ENCODE measurements at regions not wholly inside any gene's neighbourhood (a gene's known extent, or its start where the extent isn't known, plus 50 kb on each side); places are given as distances from the start of the nearest gene placed in this dataset.

DNA sequence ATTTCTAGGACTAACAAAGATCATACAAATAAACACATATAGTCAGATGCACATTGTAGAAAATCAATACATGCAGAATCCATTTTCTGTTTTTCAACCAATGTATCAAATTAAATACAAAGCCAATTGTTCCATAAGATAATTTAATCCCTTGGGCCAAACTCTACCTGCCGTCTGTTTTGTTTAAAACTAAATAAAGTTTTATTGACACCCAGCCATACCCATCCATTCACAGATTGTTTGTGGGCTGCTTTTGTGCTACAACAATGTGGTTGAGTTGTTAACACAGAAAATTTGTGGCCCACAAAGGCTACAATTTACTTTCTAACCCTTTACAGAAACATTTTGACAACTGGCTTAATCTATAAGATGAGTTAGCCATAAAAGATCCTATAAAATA lies 484.0 kb upstream of the ID2 start:
- DNase-seq: no peak

DNA sequence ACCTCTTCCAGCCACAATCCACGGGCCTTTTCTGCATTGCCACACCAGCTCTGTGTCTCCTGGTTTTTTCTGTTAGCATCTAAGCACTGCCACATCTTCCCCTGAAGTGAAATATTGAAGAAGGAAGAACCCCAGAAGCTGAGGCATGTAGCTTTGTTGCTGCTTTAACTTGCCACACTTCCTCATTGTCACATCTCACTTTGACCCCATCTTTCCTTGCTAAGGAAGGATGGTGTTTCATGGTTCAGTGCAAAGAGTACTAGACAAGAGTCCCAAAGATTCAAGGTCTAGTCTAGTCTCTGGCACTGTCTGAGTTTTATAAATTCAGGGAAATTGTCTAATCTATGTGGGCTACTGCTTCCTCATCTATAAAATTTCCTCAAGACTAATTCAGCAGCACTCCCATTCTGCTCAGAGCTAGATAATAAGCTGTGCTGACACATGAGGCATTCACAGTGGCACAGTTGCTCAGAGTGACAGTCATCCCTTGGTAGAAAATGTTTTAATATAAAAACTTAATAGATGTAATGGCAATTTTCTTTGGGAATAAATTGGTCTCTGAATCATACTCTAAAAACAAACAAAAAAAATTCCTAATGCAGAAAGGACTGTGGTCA lies 483.0 kb upstream of the ID2 start:
- DNase-seq: no peak

GRCh38 chr2:8202132-8202531 lies 479.7 kb upstream of the ID2 start:
- peak; percentile 91 for DNase-seq

DNA sequence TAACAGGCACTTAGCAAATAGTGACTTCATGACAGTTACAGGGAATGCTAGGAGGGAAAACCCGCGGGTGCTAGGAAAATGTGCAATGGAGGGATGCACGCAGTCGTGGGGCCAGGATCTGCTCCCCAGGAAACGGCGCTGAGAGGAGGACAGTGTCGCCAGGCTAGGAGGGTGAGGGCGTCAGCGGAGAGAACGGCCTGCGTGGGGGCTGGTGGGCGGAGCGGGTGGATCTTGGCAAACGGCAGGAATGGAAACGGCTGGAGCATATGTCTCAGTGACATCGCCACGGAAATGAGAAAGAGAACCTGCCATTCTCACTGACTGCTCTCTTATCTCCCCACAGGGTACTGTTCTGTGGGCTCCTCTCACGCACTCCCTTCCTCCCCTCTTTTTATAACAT lies 478.5 kb upstream of the ID2 start:
- DNase-seq: no peak

- DNase-seq: no peak
Observed at GRCh38 chr2:8204711-8205110, 477.1 kb upstream of the ID2 start.

DNA sequence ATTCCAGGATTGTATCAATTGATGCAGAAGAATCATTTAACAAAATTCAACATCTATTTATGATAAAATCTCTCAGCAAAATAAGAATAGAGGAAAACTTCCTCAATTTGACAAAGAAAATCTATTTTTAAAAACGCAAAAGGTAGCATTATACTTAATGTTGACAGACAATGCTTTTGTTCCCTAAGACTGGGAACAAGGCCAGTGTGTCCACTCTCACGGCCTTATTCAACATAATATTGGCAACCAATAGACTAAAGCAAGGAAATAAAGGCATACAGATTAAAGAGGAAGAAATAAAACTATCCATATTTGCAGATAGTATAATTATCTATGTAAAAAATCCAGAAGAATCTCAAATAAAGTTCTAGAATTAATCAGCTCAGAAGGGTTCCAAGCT lies 472.4 kb upstream of the ID2 start:
- no peak for DNase-seq

- DNase-seq: no peak
Observed at GRCh38 chr2:8211384-8211783, 470.5 kb upstream of the ID2 start.

DNA sequence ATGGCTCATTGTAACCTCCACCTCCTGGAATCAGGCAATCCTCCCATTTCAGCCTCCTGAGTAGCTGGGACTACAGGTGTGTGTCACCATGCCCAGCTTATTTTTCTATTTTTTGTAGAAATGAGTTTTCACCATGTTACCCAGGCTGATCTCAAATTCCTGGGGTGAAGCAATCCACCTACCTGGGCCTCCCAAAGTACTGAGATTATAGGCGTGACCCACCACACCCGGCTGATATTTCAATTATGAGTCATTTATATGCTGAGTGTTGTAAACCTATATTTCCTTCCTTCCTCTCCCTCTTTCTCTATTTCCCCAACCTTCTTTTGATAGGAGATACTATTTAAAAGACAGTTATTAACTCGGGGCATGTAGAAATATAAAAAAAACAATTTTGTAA lies 469.6 kb upstream of the ID2 start:
- DNase-seq: no peak

DNA sequence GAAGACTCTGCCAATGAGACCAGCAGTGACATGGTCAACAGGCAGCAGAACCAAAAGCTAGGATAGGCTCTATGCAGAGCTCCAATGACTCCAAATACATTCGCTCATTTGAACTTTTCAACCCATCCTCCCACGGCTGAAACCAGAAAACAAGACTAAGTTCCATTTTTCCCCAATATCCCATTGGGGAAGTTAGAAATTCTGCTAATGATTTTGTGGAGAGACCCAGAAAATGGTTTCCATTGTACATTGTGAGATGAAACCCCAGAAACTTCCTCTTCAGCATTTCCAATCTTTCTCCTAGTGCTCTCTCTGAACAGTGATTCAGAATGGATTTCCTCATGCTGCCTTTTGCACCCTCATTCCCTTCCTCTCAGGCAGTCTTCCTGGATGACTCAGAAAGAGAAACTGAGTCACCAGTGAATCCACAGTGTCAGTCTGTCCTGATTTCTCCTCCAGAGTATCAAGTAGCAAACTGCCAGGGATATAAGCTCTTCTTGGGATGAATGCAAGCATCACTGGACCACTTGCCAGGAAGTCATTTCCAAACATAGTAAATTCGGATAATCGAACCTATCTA lies 467.7 kb upstream of the ID2 start:
- no peak for DNase-seq

- DNase-seq: no peak
Observed at GRCh38 chr2:8215159-8215863, 466.5 kb upstream of the ID2 start.

DNA sequence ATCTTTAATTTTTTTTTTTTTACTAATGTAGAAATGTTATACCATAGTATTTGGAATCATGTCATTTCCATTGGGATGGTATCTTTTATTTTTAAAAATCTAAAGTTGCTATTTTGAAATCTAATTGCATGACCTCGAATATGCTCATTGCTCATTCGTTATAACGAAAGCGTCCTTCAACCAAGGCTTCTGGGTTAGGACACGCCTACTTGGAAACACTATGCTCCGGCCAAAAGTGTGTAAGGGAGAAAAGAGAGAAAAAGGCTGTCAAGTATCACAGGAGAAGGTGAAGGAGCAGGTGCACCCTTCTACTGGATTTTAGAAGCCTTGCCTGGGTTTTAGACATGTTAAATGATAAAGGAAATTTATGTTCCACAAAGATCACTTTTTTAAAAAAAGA lies 465.9 kb upstream of the ID2 start:
- DNase-seq: no peak

DNA sequence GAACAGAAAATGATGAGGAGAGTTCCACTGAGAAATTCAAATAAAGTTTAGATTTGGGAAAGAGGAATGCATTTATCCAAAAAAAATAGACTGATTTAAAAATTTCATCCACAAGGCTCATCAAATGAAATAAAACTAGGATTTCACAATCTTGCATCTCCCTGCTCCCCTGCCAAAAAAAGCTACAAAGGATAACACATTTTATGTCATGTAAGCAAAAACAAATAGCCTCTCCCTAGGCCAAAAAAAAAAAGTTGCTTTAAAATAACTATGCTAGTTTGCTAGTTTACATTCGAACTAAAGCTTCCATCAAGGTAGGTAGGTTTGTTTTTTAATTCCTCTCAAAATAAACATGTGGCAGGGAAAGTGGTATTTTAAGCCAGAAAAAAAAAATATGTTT lies 465.5 kb upstream of the ID2 start:
- DNase-seq: no peak

DNA sequence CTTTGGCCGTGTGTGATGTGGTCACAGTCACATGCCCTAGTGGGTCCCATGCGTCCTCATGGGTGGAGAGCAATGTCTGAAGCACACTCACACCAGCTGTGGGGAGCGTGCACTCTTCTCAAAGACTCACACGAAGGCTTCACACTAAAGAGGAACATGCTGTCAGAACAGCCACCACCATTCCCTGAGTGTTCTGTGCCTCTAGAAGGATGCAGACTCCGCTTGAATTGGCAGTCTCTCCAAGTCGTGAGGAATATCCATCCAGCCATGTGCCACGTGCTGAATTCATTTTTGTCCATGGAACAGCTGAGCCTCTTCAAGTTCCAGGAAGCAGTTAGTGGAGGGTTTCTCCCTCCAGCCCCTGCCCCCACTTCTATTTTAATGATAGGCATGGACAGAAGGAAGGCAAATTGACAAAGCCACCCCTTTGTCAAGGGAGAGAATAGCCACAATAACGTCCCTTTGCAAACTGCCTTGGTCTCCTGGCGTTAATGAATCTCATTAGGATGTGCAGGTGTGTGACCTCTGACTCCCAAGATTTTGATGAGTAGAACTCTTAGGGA lies 464.3 kb upstream of the ID2 start:
- no peak for DNase-seq

- no peak for DNase-seq
Observed at GRCh38 chr2:8219096-8219495, 462.8 kb upstream of the ID2 start.

- DNase-seq: no peak
Observed at GRCh38 chr2:8219631-8220355, 462.1 kb upstream of the ID2 start.

- peak; percentile 34 for DNase-seq
Observed at GRCh38 chr2:8222979-8223694, 458.7 kb upstream of the ID2 start.

DNA sequence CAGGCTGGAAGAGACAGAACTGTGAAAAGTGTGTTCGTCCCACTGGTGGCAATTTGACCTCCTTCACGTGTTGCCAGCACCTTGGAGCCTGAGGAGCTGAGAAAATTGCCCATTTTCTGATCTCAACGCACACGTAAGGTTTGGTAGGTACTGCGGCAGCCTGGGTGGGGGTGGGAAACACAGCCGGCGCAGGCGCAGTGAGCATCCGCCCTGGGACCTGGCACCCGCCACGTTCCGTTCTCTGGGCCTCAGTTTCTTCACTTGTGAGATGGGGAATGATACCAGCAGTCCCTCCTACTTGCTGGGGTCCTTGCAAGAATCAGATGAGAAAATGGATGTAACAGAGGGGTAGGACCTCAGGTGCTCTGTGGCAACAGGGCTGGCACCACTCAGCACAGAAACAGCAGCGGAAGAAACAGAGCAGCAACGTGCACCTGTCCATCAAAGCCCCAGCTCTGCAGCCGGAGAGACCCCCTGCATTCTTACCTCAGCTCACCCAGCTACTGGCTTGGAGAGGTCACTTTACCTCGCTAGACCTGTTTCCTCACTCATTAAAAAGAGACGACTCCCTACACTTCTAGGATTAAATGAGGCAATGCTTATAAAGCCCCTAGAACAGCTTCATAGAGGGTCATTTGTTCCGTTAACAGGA lies 458.0 kb upstream of the ID2 start:
- no peak for DNase-seq

- no peak for DNase-seq
Observed at GRCh38 chr2:8224347-8225190, 457.3 kb upstream of the ID2 start.

DNA sequence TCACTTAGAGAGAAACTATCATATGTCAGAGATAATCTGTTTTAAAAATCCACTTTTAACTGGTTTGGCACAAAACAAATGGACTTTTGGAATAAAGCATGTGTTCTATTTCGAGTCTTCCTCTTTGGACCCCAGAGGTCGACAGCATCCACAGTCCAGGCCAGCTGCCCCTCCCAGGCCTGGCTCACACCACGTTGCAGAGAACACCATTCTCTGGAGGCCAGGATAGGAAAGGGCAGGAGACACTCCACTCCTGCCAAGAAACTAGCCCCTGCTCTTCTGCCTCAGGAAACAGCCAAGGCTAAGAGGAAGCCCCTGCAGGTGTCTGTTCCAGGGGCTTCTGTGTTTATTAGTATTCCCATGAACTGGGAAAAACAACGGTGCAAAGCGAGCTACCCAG lies 456.6 kb upstream of the ID2 start:
- no peak for DNase-seq

GRCh38 chr2:8225798-8226197 lies 456.1 kb upstream of the ID2 start:
- no peak for DNase-seq

- no peak for DNase-seq
Observed at GRCh38 chr2:8229546-8229986, 452.3 kb upstream of the ID2 start.

Data from NCI-H345 (cell line).